Neural cell (in vitro differentiated cells): ENCODE measurements at regions not wholly inside any gene's neighbourhood (a gene's known extent, or its start where the extent isn't known, plus 50 kb on each side); places are given as distances from the start of the nearest gene placed in this dataset.

ENCODE experiments used
- CTCF ChIP-seq: fragments of 450-650 bp; IDR thresholded peaks from 2 replicates; pipeline ENCODE4 v1.5.1; 2014; ENCODE audit warnings: antibody characterized with exemption, mild to moderate bottlenecking, moderate library complexity; ENCODE audit not compliant: poor library complexity, severe bottlenecking
- EP300 ChIP-seq: fragments of 450-650 bp; conservative IDR thresholded peaks from 2 replicates; pipeline ENCODE4 v1.6.1; 2014; ENCODE audit warnings: antibody characterized with exemption, mild to moderate bottlenecking, moderate library complexity; ENCODE audit not compliant: poor library complexity, severe bottlenecking
- EZH2 ChIP-seq: fragments of 200-600, 300-800 bp; shearing (Covaris generic), sonication (generic); IDR thresholded peaks from 2 replicates; pipeline ENCODE4 v1.6.1; 2014; ENCODE audit warnings: antibody characterized with exemption, low read length, borderline replicate concordance, mild to moderate bottlenecking; ENCODE audit not compliant: insufficient read depth, poor library complexity, severe bottlenecking
- POLR2AphosphoS5 ChIP-seq: IDR thresholded peaks from 2 replicates; pipeline ENCODE4 v1.6.1; 2012
- SMC3 ChIP-seq: fragments of 450-650 bp; conservative IDR thresholded peaks from 2 replicates; pipeline ENCODE4 v1.6.1; 2014; ENCODE audit warnings: antibody characterized with exemption, mild to moderate bottlenecking, moderate library complexity; ENCODE audit not compliant: poor library complexity
- TAF1 ChIP-seq: IDR thresholded peaks from 2 replicates; pipeline ENCODE4 v1.6.1; 2012; ENCODE audit warnings: low read depth

GRCh38 chr19:32200312-32201038, 144.9 kb upstream of the ZNF507 start:
- TF ChIP-seq CTCF = no peak
- no peak for TF ChIP-seq EP300
- no peak for TF ChIP-seq TAF1
- no peak for TF ChIP-seq POLR2AphosphoS5
- no peak for TF ChIP-seq SMC3
- no peak for TF ChIP-seq EZH2
